HG02678 (cell line): ENCODE measurements at regions not wholly inside any gene's neighbourhood (a gene's known extent, or its start where the extent isn't known, plus 50 kb on each side); places are given as distances from the start of the nearest gene placed in this dataset.

Source experiments
- ATAC-seq: cut with Tn5 transposase; IDR thresholded peaks from one replicate; pipeline ENCODE4 v1.9.1; 2021; ENCODE audit warnings: mild to moderate bottlenecking, moderate library complexity; ENCODE audit not compliant: unreplicated experiment

DNA sequence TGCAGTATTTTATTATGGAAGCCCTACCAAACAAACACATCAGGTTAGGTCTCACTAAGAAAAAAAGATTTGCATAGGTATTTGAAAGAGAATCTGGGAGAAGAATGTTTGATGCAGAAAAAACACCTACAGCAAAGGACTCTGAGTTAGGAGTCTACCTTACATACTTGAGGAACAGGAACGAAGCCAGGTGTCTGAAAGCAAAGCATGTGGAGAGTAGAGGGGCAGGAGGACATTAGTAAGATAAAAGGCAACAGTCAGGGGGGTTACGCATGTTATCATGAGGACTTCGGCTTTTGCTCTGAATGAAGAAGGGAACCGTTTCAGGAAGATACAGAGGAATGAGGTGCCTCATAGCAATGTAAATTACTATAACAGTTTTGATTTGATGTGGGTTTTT, 87.9 kb upstream of the PTER start:
- ATAC-seq: no peak

DNA sequence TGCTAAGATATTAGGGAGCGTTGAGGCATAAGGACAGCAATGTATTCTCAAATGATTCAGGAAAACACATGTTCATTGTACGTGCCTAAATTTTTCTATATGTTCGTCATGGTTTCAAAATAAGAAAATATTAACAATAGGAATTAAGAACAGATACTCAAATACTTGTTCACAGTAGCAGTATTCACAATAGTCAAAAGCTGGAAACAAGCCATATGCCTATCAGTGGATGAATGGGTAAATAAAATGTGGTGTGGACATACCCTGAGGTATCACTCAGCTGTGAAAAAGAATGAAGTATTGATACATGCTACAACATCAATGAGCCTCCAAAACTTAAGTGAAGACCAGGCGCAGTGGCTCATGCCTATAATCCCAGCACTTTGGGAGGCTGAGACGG, 84.7 kb upstream of the PTER start:
- no peak for ATAC-seq

DNA sequence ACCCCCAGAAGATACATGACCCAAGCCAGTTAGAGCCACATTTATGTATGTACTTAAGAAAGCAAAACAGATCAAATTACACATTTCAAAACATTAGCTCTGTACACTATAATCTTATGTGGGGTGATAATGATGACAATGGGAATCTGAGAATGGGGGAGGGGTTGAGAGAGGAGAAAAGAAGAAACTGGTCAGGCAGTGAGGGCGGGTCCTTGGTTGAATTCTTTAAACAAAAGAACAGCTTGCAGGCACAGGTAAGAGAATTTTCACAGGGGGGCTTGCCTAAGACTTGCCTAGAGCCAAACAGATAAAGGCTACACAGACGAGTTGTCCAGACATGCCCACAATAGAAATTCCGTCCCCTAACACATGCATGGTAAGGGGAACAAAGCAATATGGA, 76.8 kb upstream of the PTER start:
- ATAC-seq: no peak

DNA sequence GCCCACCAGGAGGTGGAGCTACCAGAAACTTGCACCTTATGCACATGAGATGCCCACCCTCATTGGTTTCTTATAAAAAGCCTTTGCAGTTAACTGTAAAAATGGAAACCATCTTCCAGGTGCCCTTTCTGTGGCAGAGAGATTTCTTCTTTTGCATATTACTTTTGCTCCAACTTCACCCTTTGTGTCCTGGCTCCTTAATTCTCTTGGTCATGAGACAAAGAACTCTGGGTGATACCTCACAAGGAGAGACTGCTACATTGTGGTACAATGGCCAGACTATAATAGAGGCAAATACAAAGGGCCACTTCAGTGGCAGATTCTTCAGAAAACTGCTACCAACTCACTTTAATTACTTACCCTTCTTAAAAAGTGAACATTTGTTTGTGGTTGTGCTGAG, 76.4 kb upstream of the PTER start:
- ATAC-seq: no peak

GRCh38 chr10:16361086-16361485, 75.7 kb upstream of the PTER start:
- no peak for ATAC-seq

- ATAC-seq: no peak
Measured at GRCh38 chr10:16363741-16364140, 73.1 kb upstream of the PTER start.

GRCh38 chr10:16367621-16368292, 69.1 kb upstream of the PTER start:
- no peak for ATAC-seq

- peak; percentile 87 for ATAC-seq
Measured at GRCh38 chr10:16381083-16381482, 55.7 kb upstream of the PTER start.

DNA sequence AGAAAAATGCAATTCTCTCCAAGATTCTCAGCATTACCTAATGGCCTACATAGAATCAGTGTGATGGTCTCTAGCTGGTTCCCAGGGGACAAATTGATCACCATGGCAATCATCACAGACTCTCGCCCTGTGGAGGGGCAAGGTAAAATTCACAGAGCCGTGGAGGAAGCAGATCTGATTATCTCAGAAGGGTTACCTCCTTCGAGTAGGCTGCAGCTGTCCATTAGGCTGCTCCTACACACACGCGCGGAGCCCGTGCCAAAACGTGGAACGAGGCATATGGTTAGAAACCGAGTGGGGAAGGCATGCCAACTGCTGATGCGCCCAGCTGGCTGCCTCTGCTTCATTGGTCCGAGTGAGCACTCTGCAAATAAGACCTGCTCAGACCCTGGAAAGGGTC, 52.8 kb upstream of the PTER start:
- ATAC-seq: no peak

GRCh38 chr10:16386855-16387254, 50.0 kb upstream of the PTER start:
- ATAC-seq: no peak
